AML-193 (cell line): ENCODE measurements at regions not wholly inside any gene's neighbourhood (a gene's known extent, or its start where the extent isn't known, plus 50 kb on each side); places are given as distances from the start of the nearest gene placed in this dataset.

Experiments
- DNase-seq, 2 experiments: peaks; one replicate each; lab custom pipeline; 2025; lab: John Stamatoyannopoulos, UW

GRCh38 chr1:57866998-57867397 lies 443.1 kb upstream of the DAB1 start:
- DNase-seq = no peak

- DNase-seq = no peak
Observed at GRCh38 chr1:57860931-57861565, 437.2 kb upstream of the DAB1 start.

- DNase-seq = no peak
Observed at GRCh38 chr1:57860325-57860724, 436.5 kb upstream of the DAB1 start.

- DNase-seq = no peak
Observed at GRCh38 chr1:57858740-57859139, 434.9 kb upstream of the DAB1 start.

- DNase-seq = no peak
Observed at GRCh38 chr1:57857809-57858208, 433.9 kb upstream of the DAB1 start.

- no peak for DNase-seq
Observed at GRCh38 chr1:57854436-57854835, 430.6 kb upstream of the DAB1 start.

- no peak for DNase-seq
Observed at GRCh38 chr1:57850176-57850940, 426.5 kb upstream of the DAB1 start.

- DNase-seq = no peak
Observed at GRCh38 chr1:57848406-57848805, 424.5 kb upstream of the DAB1 start.

GRCh38 chr1:57845041-57845440 lies 421.2 kb upstream of the DAB1 start:
- no peak for DNase-seq

- DNase-seq = no peak
Observed at GRCh38 chr1:57844382-57844980, 420.6 kb upstream of the DAB1 start.

- no peak for DNase-seq
Observed at GRCh38 chr1:57843760-57844159, 419.9 kb upstream of the DAB1 start.

- DNase-seq = no peak
Observed at GRCh38 chr1:57839526-57839925, 415.7 kb upstream of the DAB1 start.

- DNase-seq = no peak
Observed at GRCh38 chr1:57839067-57839466, 415.2 kb upstream of the DAB1 start.

GRCh38 chr1:57835620-57836019 lies 411.8 kb upstream of the DAB1 start:
- DNase-seq = no peak

- DNase-seq = no peak
Observed at GRCh38 chr1:57833296-57833695, 409.4 kb upstream of the DAB1 start.

- no peak for DNase-seq
Observed at GRCh38 chr1:57832612-57833011, 408.8 kb upstream of the DAB1 start.

GRCh38 chr1:57831624-57832023 lies 407.8 kb upstream of the DAB1 start:
- DNase-seq = no peak

- DNase-seq = no peak
Observed at GRCh38 chr1:57826535-57826934, 402.7 kb upstream of the DAB1 start.

GRCh38 chr1:57824535-57824934 lies 400.7 kb upstream of the DAB1 start:
- DNase-seq = no peak

- DNase-seq = no peak
Observed at GRCh38 chr1:57820356-57821095, 396.7 kb upstream of the DAB1 start.

GRCh38 chr1:57819893-57820292 lies 396.0 kb upstream of the DAB1 start:
- DNase-seq = no peak

- no peak for DNase-seq
Observed at GRCh38 chr1:57803586-57803985, 379.7 kb upstream of the DAB1 start.

- no peak for DNase-seq
Observed at GRCh38 chr1:57800376-57800775, 376.5 kb upstream of the DAB1 start.
